ENCODE measurements at regions not wholly inside any gene's neighbourhood (a gene's known extent, or its start where the extent isn't known, plus 50 kb on each side); places are given as distances from the start of the nearest gene placed in this dataset.

DNA sequence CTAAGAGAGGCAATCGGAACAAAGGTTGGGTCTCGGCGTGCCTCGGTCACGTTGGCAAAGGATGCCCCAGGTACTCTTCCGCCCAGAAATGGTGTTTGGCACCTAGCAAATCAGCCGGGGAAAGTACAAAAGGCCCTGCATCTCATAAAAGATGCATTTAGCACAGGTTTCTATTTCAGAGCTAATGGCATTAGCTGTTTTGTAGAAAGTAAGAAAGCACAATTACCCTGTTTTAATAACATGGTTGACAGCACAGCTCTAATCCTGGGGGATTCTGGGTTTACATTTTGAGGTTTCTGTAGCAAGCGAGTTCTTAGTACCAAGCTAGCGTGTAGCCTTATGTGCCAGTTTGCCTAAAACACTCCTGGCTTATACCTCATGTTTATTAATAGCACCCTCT, 178.5 kb downstream of the PRDM2 start:
- TF ChIP-seq, protein P1, sequence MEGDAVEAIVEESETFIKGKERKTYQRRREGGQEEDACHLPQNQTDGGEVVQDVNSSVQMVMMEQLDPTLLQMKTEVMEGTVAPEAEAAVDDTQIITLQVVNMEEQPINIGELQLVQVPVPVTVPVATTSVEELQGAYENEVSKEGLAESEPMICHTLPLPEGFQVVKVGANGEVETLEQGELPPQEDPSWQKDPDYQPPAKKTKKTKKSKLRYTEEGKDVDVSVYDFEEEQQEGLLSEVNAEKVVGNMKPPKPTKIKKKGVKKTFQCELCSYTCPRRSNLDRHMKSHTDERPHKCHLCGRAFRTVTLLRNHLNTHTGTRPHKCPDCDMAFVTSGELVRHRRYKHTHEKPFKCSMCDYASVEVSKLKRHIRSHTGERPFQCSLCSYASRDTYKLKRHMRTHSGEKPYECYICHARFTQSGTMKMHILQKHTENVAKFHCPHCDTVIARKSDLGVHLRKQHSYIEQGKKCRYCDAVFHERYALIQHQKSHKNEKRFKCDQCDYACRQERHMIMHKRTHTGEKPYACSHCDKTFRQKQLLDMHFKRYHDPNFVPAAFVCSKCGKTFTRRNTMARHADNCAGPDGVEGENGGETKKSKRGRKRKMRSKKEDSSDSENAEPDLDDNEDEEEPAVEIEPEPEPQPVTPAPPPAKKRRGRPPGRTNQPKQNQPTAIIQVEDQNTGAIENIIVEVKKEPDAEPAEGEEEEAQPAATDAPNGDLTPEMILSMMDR (conservative IDR thresholded peaks at IDR 0.05) = no peak
- TF ChIP-seq EZH2 (IDR thresholded peaks at IDR 0.05; ENCODE audit: low read depth) = no peak

Measured in PC-9 (cell line).